Endothelial cell of hepatic sinusoid (primary cell): ENCODE measurements at regions not wholly inside any gene's neighbourhood (a gene's known extent, or its start where the extent isn't known, plus 50 kb on each side); places are given as distances from the start of the nearest gene placed in this dataset.

ENCODE experiments used
- in situ Hi-C: cut with HindIII; loops from 2 replicates; pipeline ENCODE4 v1.10.0; 2017; ENCODE audit warnings: low sequenced_read_pairs

GRCh38 chr16:65318138-65318537, 196.3 kb upstream of the CDH11 start:
- in situ Hi-C loops = no loop called here

- in situ Hi-C loops = no loop called here
Observed at GRCh38 chr16:65316808-65317207, 194.9 kb upstream of the CDH11 start.

GRCh38 chr16:65315081-65315780, 193.4 kb upstream of the CDH11 start:
- in situ Hi-C loops = no loop called here

- in situ Hi-C loops = loop anchor here (5.0 kb wide), 1 partner anchor 78 kb away; no protein-coding TSS in a partner anchor
Observed at GRCh38 chr16:65314627-65315008, 192.8 kb upstream of the CDH11 start.

GRCh38 chr16:65313936-65314626, 192.2 kb upstream of the CDH11 start:
- in situ Hi-C loops = loop anchor here (5.0 kb wide), 1 partner anchor 78 kb away; no protein-coding TSS in a partner anchor

GRCh38 chr16:65312795-65313194, 190.9 kb upstream of the CDH11 start:
- in situ Hi-C loops = loop anchor here (5.0 kb wide), 1 partner anchor 80 kb away; no protein-coding TSS in a partner anchor

GRCh38 chr16:65312071-65312470, 190.2 kb upstream of the CDH11 start:
- in situ Hi-C loops = loop anchor here (5.0 kb wide), 1 partner anchor 80 kb away; no protein-coding TSS in a partner anchor

GRCh38 chr16:65310491-65310890, 188.6 kb upstream of the CDH11 start:
- in situ Hi-C loops = loop anchor here (5.0 kb wide), 1 partner anchor 82 kb away; no protein-coding TSS in a partner anchor

GRCh38 chr16:65309354-65309753, 187.5 kb upstream of the CDH11 start:
- in situ Hi-C loops = no loop called here

- in situ Hi-C loops = no loop called here
Observed at GRCh38 chr16:65308506-65308905, 186.6 kb upstream of the CDH11 start.

- in situ Hi-C loops = no loop called here
Observed at GRCh38 chr16:65307286-65307685, 185.4 kb upstream of the CDH11 start.

GRCh38 chr16:65306722-65307121, 184.9 kb upstream of the CDH11 start:
- in situ Hi-C loops = no loop called here

GRCh38 chr16:65306300-65306699, 184.4 kb upstream of the CDH11 start:
- in situ Hi-C loops = no loop called here

- in situ Hi-C loops = no loop called here
Observed at GRCh38 chr16:65305266-65305959, 183.6 kb upstream of the CDH11 start.

GRCh38 chr16:65301029-65301428, 179.2 kb upstream of the CDH11 start:
- in situ Hi-C loops = no loop called here

- in situ Hi-C loops = no loop called here
Observed at GRCh38 chr16:65297453-65297852, 175.6 kb upstream of the CDH11 start.

- in situ Hi-C loops = no loop called here
Observed at GRCh38 chr16:65295527-65295926, 173.7 kb upstream of the CDH11 start.

- in situ Hi-C loops = no loop called here
Observed at GRCh38 chr16:65294708-65295107, 172.8 kb upstream of the CDH11 start.

- in situ Hi-C loops = no loop called here
Observed at GRCh38 chr16:65294165-65294564, 172.3 kb upstream of the CDH11 start.

GRCh38 chr16:65289022-65289421, 167.2 kb upstream of the CDH11 start:
- in situ Hi-C loops = no loop called here

- in situ Hi-C loops = no loop called here
Observed at GRCh38 chr16:65287307-65287706, 165.4 kb upstream of the CDH11 start.
